Endothelial cell (in vitro differentiated cells): ENCODE measurements at regions not wholly inside any gene's neighbourhood (a gene's known extent, or its start where the extent isn't known, plus 50 kb on each side); places are given as distances from the start of the nearest gene placed in this dataset.

Experiments
- DNase-seq: peaks from one replicate; pipeline ENCODE4 v3.0.0; 2021; ENCODE audit warnings: low spot score
- H3K27ac Mint-ChIP-seq: one replicate; pipeline ENCODE4 v1.8.0; 2021; ENCODE audit warnings: mixed read lengths, inconsistent platforms; ENCODE audit not compliant: unreplicated experiment
- H3K27me3 Mint-ChIP-seq: one replicate; pipeline ENCODE4 v1.8.0; 2021; ENCODE audit warnings: mild to moderate bottlenecking, moderate library complexity, mixed read lengths, inconsistent platforms; ENCODE audit not compliant: unreplicated experiment
- H3K36me3 Mint-ChIP-seq: one replicate; pipeline ENCODE4 v1.8.0; 2021; ENCODE audit warnings: mild to moderate bottlenecking, low read depth, mixed read lengths, inconsistent platforms; ENCODE audit not compliant: unreplicated experiment
- H3K4me1 Mint-ChIP-seq: one replicate; pipeline ENCODE4 v1.8.0; 2021; ENCODE audit warnings: mild to moderate bottlenecking, mixed read lengths, inconsistent platforms; ENCODE audit not compliant: unreplicated experiment
- H3K4me3 Mint-ChIP-seq: one replicate; pipeline ENCODE4 v1.8.0; 2021; ENCODE audit warnings: mild to moderate bottlenecking, mixed read lengths, inconsistent platforms; ENCODE audit not compliant: unreplicated experiment
- H3K9me3 Mint-ChIP-seq: one replicate; pipeline ENCODE4 v1.8.0; 2021; ENCODE audit warnings: mixed read lengths, inconsistent platforms; ENCODE audit not compliant: unreplicated experiment
- TF ChIP-seq, protein P1 (sequence below): fragments of 200-600 bp; sonication (generic); IDR thresholded peaks from one replicate; pipeline ENCODE4 v1.5.0; 2021; ENCODE audit warnings: antibody characterized with exemption; ENCODE audit not compliant: unreplicated experiment

DNA sequence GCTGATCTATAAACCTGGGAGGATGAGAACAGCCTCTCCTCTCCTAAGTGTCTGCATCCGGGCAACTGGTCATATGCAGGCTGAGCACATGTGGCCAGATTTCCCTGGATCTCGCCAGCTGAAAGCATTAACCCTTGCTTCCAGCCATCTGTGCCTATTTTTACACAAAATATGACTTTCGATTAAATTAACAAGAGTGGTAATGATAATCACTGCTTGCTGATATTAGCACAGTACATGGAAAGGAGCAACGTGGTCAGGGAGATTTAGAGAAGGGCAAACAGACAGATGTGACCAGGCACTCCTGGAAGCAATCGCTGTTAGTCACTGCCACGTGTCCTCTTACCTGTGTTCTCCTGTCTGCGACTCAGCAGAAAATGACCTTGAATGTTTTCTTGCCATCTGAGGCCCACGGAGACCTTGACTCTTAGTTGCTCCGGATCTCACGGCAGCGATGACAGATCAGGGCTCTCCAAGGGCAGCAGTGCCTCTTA is 59.5 kb upstream of the NPTX2 start:
- Mint-ChIP-seq H3K27me3 (peaks cover 2% of the 10 kb centered on the region), H3K27ac (no peak overlapping the region), H3K4me1 (no peaks in the 10 kb centered on the region), H3K9me3 (peaks cover 4% of the 10 kb centered on the region), H3K36me3 (no peaks in the 10 kb centered on the region), H3K4me3 (no peak overlapping the region)
- TF ChIP-seq, protein P1, sequence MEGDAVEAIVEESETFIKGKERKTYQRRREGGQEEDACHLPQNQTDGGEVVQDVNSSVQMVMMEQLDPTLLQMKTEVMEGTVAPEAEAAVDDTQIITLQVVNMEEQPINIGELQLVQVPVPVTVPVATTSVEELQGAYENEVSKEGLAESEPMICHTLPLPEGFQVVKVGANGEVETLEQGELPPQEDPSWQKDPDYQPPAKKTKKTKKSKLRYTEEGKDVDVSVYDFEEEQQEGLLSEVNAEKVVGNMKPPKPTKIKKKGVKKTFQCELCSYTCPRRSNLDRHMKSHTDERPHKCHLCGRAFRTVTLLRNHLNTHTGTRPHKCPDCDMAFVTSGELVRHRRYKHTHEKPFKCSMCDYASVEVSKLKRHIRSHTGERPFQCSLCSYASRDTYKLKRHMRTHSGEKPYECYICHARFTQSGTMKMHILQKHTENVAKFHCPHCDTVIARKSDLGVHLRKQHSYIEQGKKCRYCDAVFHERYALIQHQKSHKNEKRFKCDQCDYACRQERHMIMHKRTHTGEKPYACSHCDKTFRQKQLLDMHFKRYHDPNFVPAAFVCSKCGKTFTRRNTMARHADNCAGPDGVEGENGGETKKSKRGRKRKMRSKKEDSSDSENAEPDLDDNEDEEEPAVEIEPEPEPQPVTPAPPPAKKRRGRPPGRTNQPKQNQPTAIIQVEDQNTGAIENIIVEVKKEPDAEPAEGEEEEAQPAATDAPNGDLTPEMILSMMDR, result no peak
- DNase-seq, result no peak

DNA sequence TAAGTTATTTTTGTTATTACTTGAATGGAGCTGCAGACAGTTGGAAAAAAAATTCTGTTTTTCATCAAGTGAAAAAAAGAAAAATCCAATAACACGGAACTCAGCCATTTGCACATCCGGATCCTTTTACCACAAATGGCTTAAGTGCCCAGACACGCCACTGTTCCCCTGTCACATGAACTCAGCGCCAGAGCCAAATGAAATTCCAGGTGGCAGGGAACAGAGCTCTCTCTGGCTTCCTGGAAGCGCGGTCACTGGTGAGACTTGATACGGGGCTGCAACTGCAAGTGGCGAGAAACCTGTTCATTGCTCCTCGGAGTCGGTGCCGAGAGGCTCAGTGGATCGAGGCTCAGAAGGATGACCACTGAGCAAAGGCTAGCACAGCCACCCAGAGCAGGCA is 60.8 kb upstream of the NPTX2 start:
- Mint-ChIP-seq H3K4me3 (no peak overlapping the region), H3K27ac (no peak overlapping the region), H3K36me3 (no peaks in the 10 kb centered on the region), H3K9me3 (peaks cover 12% of the 10 kb centered on the region), H3K27me3 (peaks cover 2% of the 10 kb centered on the region), H3K4me1 (no peaks in the 10 kb centered on the region)
- TF ChIP-seq, protein P1, result no peak
- DNase-seq, result no peak

DNA sequence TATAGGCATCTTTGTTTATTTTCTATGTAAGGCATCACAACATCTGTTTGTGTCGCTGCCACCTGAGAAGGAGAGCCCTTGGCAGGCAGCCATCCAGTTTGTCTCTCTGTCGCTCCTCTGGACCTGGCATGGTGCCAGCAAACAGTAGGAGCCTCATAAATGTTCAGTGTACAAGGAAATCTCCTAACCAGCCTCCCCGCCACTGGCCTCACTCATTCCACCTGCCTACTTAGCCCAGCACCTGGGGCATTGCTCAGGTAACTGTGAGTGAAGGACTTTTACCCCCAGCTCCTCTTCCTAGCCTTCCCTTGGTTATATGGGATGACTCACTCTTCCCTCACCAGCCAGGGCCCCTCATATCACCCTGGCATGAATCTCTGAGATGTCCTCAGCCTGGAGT is 61.7 kb upstream of the NPTX2 start:
- Mint-ChIP-seq H3K4me3 (no peak overlapping the region), H3K27me3 (peaks cover 2% of the 10 kb centered on the region), H3K4me1 (no peaks in the 10 kb centered on the region), H3K9me3 (peaks cover 12% of the 10 kb centered on the region), H3K27ac (no peak overlapping the region), H3K36me3 (no peaks in the 10 kb centered on the region)
- TF ChIP-seq, protein P1, result no peak
- no peak for DNase-seq

DNA sequence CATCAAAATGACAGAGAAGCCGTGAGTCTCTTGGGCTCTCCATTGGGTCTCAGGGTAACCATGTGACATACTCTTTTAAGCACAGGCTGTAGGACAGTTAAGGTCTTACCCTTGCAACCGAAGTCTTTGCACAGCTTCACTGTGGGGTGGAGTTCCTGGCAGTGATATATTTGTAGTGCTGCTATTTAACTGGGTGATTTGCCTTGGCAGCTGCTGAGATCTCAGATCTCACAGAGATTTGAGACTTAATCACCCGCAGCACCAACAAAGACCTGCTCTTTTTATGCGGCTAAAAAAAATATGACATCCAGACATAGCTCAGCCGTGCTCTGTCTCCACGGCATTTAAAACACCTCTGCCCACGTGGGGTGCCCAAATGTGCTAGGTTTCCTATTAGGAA is 63.4 kb upstream of the NPTX2 start:
- Mint-ChIP-seq H3K4me3 (no peak overlapping the region), H3K27me3 (peaks cover 2% of the 10 kb centered on the region)

DNA sequence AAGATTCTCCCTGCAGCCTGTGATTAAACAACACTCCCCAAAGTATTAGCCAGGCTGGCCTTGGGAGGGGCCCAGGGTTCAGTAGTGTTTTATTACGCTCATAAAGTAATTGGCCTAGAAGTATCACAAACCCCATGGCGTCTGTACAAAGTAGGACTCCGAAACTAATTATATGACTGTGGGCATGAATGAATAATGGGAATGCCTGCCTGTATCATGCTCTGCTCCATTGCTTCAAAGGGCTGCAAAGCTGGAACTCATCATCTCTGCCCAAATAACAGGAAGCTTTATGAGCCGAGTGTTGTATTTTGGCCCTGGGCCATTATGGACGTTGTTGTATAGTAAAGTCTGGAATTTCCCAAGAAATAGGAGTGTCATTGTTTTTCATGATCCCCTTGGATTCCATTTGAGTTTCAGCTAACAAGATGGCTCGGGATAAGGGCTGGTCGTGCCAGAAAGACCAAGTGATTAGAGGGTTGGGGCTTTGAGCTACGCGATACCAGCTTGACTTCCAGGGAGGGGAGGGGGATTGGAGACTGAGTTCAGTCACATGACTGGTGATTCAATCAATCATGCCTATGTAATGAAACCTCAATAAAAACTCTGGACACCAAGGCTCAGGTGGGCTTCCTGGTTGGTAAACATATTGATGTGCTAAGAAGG is 65.3 kb upstream of the NPTX2 start:
- Mint-ChIP-seq H3K9me3 (peaks cover 12% of the 10 kb centered on the region), H3K4me3 (no peak overlapping the region), H3K36me3 (no peaks in the 10 kb centered on the region), H3K27me3 (peaks cover 9% of the 10 kb centered on the region), H3K27ac (no peak overlapping the region), H3K4me1 (no peaks in the 10 kb centered on the region)
- no peak for DNase-seq
- TF ChIP-seq, protein P1, result no peak

More for the DNA sequence above, 63.4 kb upstream of the NPTX2 start:
- H3K27ac Mint-ChIP-seq, result no peak overlapping the region
- peaks cover 12% of the 10 kb centered on the region for H3K9me3 Mint-ChIP-seq
- no peaks in the 10 kb centered on the region for H3K36me3 Mint-ChIP-seq
- no peak for DNase-seq
- TF ChIP-seq, protein P1, result no peak
- H3K4me1 Mint-ChIP-seq, result no peaks in the 10 kb centered on the region
